Right renal cortex interstitium (tissue), 3 donors: ENCODE measurements at regions not wholly inside any gene's neighbourhood (a gene's known extent, or its start where the extent isn't known, plus 50 kb on each side); places are given as distances from the start of the nearest gene placed in this dataset.
"Not testable (repeated sequence)": the region's sequence is repeated elsewhere in the genome, so short reads cannot be mapped to it uniquely, and the experiment has no call there.

Experiments
- DNase-seq, 3 donors: peaks; one replicate each; pipeline ENCODE4 v3.0.0-alpha.2; 2013; ENCODE audit warnings: low read depth in 3 of 3, low spot score in 2 of 3

DNA sequence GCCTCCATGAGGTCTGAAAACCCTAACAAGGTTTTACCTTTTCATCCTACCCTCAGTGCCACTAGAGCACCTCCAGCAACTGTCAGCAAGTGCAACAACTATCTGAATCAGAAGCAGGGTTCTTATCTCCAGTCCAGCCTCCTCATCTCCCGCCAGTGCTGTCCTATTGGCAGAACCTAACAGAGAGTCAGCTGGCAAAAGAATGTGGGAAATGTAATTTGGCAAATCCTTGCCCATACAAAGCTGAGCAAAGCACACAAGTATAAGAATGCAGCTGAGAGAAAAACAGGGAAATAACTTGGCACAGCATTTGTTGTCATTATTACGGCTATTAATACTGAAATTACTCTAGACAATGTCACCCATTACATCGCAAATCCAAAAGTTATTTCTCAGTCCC is 124.2 kb downstream of the ATP6V1G3 start:
- DNase-seq, result no peak

DNA sequence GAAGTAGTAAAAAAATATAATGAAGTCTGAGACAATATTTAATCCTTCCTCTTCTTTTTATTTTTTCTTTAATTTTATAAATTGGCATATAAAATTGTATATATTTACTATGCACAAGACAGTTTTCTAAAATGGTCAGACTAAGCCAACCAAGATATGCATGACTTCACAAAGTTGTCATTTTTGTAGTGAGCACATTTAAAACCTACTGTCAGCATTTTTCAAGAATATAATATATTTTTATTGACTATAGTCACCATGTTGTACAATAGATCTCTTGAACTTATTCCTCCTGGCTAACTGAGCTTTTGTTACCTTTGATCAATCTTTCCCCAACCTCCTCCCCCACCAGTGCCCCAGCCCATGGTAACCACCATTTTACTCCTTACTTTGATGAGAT is 129.2 kb downstream of the ATP6V1G3 start:
- no peak for DNase-seq

DNA sequence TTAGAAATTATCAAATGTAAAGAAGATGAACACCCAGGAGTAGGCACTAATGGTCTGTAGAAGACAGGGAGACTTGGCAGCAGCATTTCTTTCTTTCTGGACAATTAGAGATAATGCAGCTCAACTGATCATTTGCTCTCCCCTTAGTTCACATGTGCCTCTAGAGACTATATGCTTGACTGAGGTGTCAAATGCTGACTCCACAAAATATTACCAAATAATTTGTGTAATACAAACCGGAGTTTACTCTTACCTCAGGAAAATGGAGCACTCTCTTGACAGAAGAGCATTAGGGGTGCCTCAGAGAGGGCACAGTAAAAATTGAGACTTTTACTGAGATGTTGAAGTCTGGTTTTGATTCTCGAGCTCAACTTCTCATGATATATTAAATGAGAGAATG is 131.8 kb downstream of the ATP6V1G3 start:
- no peak for DNase-seq

DNA sequence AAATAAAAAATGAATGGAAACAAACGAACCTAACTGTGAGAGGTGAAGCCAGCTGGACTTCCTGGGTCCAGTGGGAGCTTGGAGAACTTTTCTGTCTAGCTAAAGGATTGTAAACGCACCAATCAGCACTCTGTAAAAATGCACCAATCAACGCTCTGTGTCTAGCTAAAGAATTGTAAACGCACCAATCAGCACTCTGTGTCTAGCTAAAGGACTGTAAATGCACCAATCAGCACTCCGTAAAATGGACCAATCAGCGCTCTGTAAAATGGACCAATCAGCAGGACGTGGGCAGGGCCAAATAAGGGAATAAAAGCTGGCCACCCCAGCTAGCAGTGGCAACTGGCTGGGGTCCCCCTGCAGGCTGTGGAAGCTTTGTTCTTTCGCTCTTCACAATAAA is 135.8 kb downstream of the ATP6V1G3 start:
- not testable (repeated sequence) for DNase-seq

DNA sequence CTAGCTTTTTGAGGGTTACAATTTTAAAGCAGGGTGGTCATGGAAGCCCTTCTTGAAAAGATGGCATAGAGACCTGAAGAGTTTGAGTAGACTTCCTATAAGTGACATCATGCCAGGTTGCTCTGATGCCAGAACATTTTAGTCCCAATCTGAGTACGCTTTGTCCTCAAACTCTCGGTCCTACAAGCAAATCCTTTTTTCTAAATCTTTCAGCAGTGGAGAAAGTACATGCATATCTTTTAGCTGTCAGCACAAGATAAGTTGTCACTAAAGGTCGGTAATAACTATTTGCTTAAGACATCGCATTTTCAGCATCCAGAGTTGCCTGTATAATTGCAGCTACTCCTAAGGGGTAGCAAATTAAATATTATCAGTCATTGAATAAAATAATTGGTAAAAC is 140.4 kb downstream of the ATP6V1G3 start:
- no peak for DNase-seq

DNA sequence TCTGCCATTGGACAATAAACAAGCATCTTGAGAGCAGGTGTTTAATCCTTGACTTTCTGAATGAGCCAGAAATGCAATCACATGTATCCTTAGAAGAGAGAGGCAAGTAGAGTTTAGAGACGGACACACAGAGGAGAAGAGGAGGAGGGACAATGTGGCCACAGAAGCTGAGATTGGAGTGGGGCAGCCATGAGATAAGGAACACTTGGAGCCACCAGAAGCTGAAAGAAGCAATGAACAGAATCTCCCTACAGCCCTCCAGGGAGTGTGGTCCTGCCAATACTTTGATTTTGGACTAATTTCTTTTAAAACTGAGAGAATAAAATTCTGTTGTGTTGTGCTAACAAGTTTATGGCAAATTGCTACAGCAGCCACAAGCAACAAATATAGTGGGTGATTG is 141.0 kb downstream of the ATP6V1G3 start:
- no peak for DNase-seq

DNA sequence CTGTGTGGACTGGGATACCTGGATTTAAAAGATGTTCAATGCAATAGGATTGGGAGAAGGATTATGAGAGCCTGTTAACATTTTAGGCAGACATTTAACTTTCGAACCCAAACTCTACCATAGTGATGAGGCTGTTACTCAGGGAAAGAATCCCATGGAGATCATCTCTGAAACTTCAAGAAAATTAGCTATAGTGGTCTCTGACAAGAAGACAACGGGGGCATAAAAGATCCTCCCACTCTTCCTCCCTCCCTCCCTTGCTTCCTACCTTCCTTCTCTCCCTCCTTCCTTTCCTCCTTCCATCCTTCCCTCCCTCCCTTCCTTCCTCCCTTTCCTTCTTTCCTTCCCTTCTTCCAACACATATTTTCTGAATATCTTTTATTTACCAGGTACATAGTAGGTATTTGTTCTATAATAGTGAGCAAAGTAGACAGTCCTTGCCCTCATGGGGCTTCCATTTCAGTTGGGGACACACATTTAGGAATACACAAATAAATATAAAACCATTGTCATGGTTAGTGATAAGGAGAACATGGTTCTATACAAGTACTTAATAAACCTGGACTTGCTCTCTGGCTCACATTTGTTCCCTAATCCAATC is 143.2 kb downstream of the ATP6V1G3 start:
- DNase-seq, result no peak

DNA sequence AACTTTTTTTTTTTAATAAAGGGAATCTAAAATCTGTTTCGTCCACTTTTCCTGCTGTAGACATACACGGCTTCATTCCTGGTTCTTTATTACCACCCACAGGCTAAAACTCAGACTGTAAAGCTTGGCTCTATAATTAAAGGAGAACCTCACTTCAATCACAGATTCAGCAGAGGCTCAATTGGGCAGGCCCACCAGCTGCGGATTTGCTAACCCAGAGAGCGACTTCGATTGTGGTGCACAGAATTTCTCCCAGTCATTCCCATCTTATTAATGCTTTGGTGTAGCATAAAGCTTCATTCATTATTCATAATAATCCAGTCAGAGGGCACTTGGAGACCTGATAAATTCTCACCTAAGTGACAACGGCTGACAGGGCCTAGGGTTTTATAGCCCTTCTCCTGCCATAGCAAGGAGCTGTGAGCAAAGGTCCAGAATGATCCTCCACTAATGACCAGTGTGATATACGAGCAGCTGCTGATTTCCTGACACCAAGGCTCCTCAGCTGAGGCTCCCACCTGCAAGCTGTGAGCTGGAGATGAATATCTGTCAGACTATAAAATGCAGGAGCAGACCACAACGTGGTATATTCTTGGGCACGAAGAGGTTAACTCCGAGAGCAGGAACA is 149.0 kb downstream of the ATP6V1G3 start:
- no peak for DNase-seq

DNA sequence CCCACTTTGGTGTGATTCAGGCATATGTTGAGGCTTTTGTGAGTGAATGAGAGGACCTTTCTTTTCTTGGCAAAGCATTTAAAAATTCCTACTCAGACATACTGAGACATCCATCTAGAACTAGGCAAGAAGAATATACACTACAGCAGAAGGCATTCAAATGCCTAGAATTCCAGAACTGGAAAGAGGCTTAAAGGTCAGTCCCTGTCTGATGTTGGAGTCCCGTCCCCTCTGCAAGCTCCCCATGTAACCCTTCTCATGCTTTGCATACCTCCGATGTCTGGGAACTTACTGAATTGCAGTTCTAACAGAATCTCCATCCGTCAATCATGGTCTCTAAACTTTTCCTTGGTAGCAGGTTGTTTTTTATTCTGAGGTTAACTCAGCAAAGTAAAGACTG is 152.9 kb downstream of the ATP6V1G3 start:
- DNase-seq, result no peak

DNA sequence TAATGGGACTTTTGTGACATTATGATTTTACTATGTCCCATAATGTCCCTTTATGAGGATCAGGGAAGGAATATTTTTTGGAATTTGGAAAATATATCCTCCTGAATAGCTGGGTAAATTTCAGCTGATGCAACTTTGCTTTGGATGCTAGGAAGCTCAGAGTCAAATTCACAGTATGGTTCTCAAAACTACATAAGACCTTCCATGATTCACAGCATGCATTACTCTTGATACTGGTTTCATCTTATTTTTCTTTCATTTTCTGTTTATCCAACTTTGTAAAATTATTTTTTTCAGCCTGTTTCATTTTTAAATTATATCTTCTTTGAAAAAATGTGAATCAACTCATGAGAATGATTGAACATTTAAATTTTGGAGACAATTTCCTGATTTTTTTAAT is 160.2 kb downstream of the ATP6V1G3 start:
- DNase-seq, result no peak

DNA sequence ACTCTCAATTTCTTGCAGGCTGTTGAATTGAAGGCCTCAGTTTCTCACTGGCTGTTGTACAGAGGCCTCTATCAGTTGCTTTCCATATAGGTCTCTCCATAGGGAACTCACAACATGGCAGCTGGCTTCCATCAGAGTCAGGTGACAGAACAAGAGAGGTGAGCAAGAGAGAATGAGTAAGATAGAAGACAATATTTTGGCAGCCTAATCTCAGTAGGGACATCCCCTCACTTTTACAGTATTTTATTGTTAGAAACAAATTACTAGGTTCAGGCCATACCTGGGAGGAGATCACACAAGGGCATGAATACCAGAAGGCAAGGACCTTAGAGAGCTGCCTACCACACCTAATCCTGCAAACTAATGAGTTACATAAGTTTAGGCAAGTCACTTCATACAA is 162.8 kb downstream of the ATP6V1G3 start:
- no peak for DNase-seq

DNA sequence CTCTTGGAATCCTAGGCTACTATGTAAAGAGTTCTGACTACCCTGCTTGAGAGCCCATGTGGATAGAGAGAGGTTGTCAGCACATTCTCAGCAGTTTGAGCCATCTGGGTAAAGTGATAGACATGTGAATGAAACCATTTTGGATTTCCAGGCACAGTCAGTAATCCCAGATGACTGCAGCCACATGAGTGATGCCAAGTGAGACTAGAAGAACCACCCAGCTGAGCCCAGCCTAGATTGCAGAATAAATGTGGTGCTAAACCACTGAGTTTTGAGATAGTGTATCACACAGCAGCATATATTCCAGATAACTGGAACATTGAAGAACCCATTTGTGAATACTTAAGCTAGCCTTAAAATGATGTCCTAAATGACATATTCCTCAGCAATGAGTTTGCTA is 166.2 kb downstream of the ATP6V1G3 start:
- DNase-seq, result no peak

DNA sequence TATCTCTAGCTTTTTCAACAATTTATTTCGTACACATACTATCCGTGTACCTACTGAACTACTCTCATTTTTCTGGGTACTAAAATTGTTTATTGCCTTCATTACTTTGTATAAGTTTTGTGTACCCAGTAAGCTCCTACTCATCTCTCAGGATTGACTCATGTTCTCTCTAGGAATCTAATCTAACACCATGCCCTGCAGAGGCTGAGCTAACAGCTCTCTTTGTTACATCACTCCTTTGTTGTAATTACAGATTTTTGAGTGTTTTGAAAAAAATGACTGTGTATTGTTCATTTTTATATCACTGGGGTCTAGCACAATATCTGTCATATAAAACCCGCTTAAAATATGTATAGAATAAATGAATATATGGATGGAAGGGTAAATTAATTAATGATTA is 167.1 kb downstream of the ATP6V1G3 start:
- no peak for DNase-seq
